Neural progenitor cell (in vitro differentiated cells): ENCODE measurements at regions not wholly inside any gene's neighbourhood (a gene's known extent, or its start where the extent isn't known, plus 50 kb on each side); places are given as distances from the start of the nearest gene placed in this dataset.

Experiments
- CTCF ChIP-seq: fragments of 200-600 bp; sonication (generic); IDR thresholded peaks from 2 replicates; pipeline ENCODE4 v1.5.1; 2017; ENCODE audit warnings: antibody characterized with exemption, mild to moderate bottlenecking
- EZH2 ChIP-seq: fragments of 200-600 bp; sonication (generic); IDR thresholded peaks from 2 replicates; pipeline ENCODE4 v1.6.1; 2017; ENCODE audit warnings: antibody characterized with exemption, mild to moderate bottlenecking, moderate library complexity

GRCh38 chr16:87057211-87057881 lies 259.8 kb downstream of the C16orf95 start:
- TF ChIP-seq CTCF (peak; percentile 45), EZH2 (no peak)
